Lower lobe of right lung (tissue), 2 donors: ENCODE measurements at regions not wholly inside any gene's neighbourhood (a gene's known extent, or its start where the extent isn't known, plus 50 kb on each side); places are given as distances from the start of the nearest gene placed in this dataset.
"Not testable (repeated sequence)": the region's sequence is repeated elsewhere in the genome, so short reads cannot be mapped to it uniquely, and the experiment has no call there.

ENCODE experiments used
- ATAC-seq, 2 donors: fragments of 200-7000 bp; cut with Tn5 transposase; one replicate each; pipeline ENCODE4 v1.9.1; 2020 to 2022; ENCODE audit warnings: mild to moderate bottlenecking in 2 of 2, moderate library complexity in 2 of 2
- DNase-seq: peaks from one replicate; pipeline ENCODE4 v3.0.0-alpha.2; 2020
- H3K27ac ChIP-seq: fragments of 200-600 bp; one replicate; pipeline ENCODE4 v1.8.0; 2022
- H3K27me3 ChIP-seq: fragments of 200-600 bp; one replicate; pipeline ENCODE4 v1.8.0; 2022; ENCODE audit warnings: low read depth
- H3K36me3 ChIP-seq: fragments of 200-600 bp; one replicate; pipeline ENCODE4 v1.8.0; 2022; ENCODE audit warnings: mild to moderate bottlenecking
- H3K4me1 ChIP-seq: fragments of 200-600 bp; one replicate; pipeline ENCODE4 v1.8.0; 2022
- H3K4me3 ChIP-seq: fragments of 200-600 bp; one replicate; pipeline ENCODE4 v1.8.0; 2022; ENCODE audit warnings: mild to moderate bottlenecking
- H3K9me3 ChIP-seq: fragments of 200-600 bp; one replicate; pipeline ENCODE4 v1.8.0; 2022
- intact Hi-C: fragments of 100-400 bp; cut with DNase I; formaldehyde crosslinking; loops from one replicate; pipeline ENCODE4 v1.11.0; 2022
- TF ChIP-seq, protein P1 (sequence below): fragments of 200-600 bp; IDR thresholded peaks from one replicate; pipeline ENCODE4 v1.8.0; 2022; ENCODE audit warnings: antibody characterized with exemption, mild to moderate bottlenecking
- donor health status: DM: no; HTN: yes; CAD: no; lungs with severe emphysema.

DNA sequence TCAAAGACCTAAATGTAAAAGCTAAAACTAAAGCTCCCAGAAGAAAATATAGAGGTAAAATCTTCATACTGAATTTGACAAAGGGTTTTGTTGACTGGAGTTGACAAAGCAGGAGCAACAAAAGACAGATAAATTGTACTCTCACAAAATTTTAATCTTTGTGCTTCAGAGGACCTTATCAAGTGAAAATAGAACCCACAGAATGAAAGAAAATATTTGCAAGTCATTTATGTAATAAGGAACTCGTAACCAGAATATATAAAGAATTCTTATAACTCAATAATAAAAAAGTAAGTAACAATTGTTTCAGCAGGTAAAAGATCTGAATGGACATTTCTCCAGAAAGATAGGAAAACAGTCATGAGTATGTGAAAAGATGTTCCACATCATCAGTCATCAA, 62.0 kb upstream of the SRRM3 start:
- Histone ChIP-seq H3K36me3 (no peaks in the 10 kb centered on the region), H3K9me3 (no peaks in the 10 kb centered on the region), H3K4me1 (no peaks in the 10 kb centered on the region), H3K27ac (no peak overlapping the region), H3K27me3 (no peaks in the 10 kb centered on the region), H3K4me3 (no peak overlapping the region)
- TF ChIP-seq, protein P1, sequence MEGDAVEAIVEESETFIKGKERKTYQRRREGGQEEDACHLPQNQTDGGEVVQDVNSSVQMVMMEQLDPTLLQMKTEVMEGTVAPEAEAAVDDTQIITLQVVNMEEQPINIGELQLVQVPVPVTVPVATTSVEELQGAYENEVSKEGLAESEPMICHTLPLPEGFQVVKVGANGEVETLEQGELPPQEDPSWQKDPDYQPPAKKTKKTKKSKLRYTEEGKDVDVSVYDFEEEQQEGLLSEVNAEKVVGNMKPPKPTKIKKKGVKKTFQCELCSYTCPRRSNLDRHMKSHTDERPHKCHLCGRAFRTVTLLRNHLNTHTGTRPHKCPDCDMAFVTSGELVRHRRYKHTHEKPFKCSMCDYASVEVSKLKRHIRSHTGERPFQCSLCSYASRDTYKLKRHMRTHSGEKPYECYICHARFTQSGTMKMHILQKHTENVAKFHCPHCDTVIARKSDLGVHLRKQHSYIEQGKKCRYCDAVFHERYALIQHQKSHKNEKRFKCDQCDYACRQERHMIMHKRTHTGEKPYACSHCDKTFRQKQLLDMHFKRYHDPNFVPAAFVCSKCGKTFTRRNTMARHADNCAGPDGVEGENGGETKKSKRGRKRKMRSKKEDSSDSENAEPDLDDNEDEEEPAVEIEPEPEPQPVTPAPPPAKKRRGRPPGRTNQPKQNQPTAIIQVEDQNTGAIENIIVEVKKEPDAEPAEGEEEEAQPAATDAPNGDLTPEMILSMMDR = no peak
- intact Hi-C loops = no loop called here
- DNase-seq (no peak), ATAC-seq (no peak)

DNA sequence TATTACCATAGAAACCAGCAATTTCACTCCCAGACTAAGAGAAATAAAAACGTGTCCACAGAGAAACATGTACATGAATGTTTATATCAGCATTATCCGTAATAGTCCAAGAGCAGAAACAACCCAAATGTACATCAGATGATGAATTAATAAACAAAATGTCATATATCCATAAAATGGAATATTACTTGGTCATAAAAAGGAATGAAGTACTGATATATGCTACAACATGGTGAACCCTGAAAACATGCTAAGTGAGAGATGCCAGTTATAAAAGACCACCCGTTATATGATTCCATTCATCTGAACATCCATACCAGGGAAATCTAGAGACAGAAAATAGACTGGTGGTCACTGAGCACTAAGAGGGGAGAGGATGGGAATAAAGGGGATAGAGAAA, 61.4 kb upstream of the SRRM3 start:
- H3K4me1 ChIP-seq, H3K27me3 ChIP-seq, H3K9me3 ChIP-seq, intact Hi-C loops, DNase-seq, H3K27ac ChIP-seq, H3K36me3 ChIP-seq, H3K4me3 ChIP-seq, ATAC-seq: not testable (repeated sequence)

DNA sequence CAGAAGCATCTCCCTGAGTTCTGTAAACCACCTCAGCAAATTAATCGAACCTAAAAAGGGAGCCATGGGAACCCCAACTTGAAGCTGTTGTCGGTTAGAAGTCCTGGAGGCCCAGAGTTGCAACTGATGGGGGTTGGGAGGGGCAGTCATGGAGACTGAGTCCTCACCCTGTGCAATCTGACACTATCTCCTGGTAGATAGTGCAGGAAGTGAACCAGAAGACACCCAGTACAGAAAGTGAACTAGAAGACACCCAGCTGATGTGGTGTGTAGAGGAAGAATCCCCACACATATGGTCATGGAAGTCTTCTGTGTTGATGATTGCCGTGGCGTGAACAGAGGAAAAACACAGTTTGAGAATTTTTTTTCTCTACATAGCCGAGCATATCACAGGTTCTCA, 58.8 kb upstream of the SRRM3 start:
- no peak for ATAC-seq
- Histone ChIP-seq H3K9me3 (no peaks in the 10 kb centered on the region), H3K36me3 (no peaks in the 10 kb centered on the region), H3K27ac (no peak overlapping the region), H3K4me3 (no peak overlapping the region), H3K4me1 (no peaks in the 10 kb centered on the region), H3K27me3 (no peaks in the 10 kb centered on the region)
- intact Hi-C loops = no loop called here
- TF ChIP-seq, protein P1 = no peak
- DNase-seq = no peak

DNA sequence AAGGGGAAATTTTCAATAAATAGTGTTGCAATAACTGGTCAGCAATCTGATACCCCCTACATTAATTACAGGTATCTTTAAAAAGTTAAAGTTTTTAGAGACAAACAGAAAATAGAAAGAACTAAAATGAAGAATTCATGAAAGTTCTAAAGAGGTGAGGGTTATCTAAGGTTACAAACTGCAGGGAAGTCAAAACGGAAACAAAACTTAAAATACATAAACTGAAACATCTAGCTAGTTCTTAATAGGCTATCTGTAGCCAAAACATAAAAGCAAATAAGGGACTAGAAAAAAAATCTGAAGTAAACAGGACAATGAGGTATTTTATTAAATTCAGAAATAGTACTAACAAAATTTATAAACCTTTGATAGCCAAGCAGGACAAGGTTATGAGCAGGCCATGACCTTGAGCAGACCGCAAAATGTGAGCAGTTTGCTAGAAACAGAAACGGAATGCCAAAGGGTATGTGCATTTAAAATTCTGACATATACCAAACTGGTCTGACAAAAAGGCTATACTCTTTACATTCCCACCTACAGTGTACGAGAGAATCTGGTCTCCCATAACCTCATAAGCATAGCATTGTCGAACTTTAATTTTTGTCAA, 56.9 kb upstream of the SRRM3 start:
- ATAC-seq, H3K4me1 ChIP-seq, H3K27me3 ChIP-seq, H3K27ac ChIP-seq, H3K4me3 ChIP-seq, H3K9me3 ChIP-seq, intact Hi-C loops, H3K36me3 ChIP-seq, DNase-seq: not testable (repeated sequence)

DNA sequence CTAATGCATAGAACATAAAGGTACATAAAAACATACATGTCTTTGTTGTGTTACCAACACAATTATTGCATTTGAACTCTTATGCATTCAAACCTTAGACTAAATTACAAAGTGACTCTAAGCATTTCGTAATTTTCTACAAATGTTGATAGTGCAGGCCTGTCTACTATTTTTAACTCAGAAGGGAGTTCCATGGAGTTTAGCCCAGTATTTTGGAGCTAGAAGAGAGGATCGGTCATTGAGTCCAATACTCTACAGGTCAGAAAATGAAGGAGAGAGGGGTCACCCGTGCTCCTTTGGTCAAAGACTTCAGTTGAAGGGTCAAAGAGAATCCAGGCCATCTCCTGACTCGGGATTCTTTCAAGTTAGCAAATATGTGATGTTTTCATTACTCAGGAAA, 55.3 kb upstream of the SRRM3 start:
- Histone ChIP-seq H3K36me3 (no peaks in the 10 kb centered on the region), H3K27me3 (peaks cover 13% of the 10 kb centered on the region), H3K27ac (no peak overlapping the region), H3K4me3 (no peak overlapping the region), H3K9me3 (no peaks in the 10 kb centered on the region), H3K4me1 (no peaks in the 10 kb centered on the region)
- no peak for ATAC-seq
- DNase-seq = no peak
- TF ChIP-seq, protein P1 = no peak
- intact Hi-C loops = no loop called here

DNA sequence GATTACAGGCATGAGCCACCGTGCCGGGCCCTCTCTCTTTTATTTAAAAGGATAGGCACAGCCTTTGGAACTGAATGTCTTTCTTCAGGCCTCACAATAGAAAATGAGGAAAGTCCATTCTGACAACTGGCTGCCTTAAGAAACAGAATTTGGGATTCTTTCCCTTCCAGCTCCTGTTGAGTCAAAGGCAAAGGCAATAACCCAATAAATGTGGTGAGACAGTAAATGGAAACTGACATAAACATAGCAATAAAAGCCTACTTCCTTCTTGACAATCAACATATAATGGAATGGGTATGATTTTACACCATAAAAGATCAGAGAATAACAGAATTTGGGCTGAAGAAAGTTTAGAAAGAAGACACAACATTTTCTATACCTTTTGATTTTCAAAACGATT, 52.7 kb upstream of the SRRM3 start:
- H3K4me3 ChIP-seq, H3K27ac ChIP-seq, H3K9me3 ChIP-seq, ATAC-seq, H3K36me3 ChIP-seq, DNase-seq, intact Hi-C loops, H3K4me1 ChIP-seq: not testable (repeated sequence)
- H3K27me3 ChIP-seq = peaks cover 16% of the 10 kb centered on the region

- intact Hi-C loops = no loop called here
- no peaks in the 10 kb centered on the region for H3K9me3 ChIP-seq
- peaks cover 16% of the 10 kb centered on the region for H3K27me3 ChIP-seq
- H3K27ac ChIP-seq = no peak overlapping the region
- no peaks in the 10 kb centered on the region for H3K36me3 ChIP-seq
- TF ChIP-seq, protein P1 = no peak
- H3K4me1 ChIP-seq = no peaks in the 10 kb centered on the region
- DNase-seq (no peak), ATAC-seq (peak; percentile 12 to 45)
- peak overlapping the region; percentile 8 for H3K4me3 ChIP-seq
These were observed 51.6 kb upstream of the SRRM3 start for GRCh38 chr7:76149847-76150691.
